Upper lobe of right lung (tissue), 1 donor: ENCODE measurements at regions not wholly inside any gene's neighbourhood (a gene's known extent, or its start where the extent isn't known, plus 50 kb on each side); places are given as distances from the start of the nearest gene placed in this dataset.

ENCODE experiments used
- ATAC-seq: fragments of 200-7000 bp; cut with Tn5 transposase; one replicate; pipeline ENCODE4 v1.9.1; 2020; ENCODE audit warnings: mild to moderate bottlenecking, moderate library complexity
- DNase-seq: peaks from one replicate; pipeline ENCODE4 v3.0.0-alpha.2; 2020
- H3K27ac ChIP-seq: fragments of 200-600 bp; one replicate; pipeline ENCODE4 v1.8.0; 2022
- H3K27me3 ChIP-seq: fragments of 200-600 bp; one replicate; pipeline ENCODE4 v1.8.0; 2022; ENCODE audit warnings: mild to moderate bottlenecking
- H3K36me3 ChIP-seq: fragments of 200-600 bp; one replicate; pipeline ENCODE4 v1.8.0; 2022
- H3K4me1 ChIP-seq: fragments of 200-600 bp; one replicate; pipeline ENCODE4 v1.8.0; 2022
- H3K4me3 ChIP-seq: fragments of 200-600 bp; one replicate; pipeline ENCODE4 v1.8.0; 2022; ENCODE audit warnings: mild to moderate bottlenecking
- H3K9me3 ChIP-seq: fragments of 200-600 bp; one replicate; pipeline ENCODE4 v1.8.0; 2022
- CTCF ChIP-seq: fragments of 200-600 bp; IDR thresholded peaks from one replicate; pipeline ENCODE4 v1.8.0; 2022; ENCODE audit warnings: antibody characterized with exemption
- intact Hi-C: fragments of 100-400 bp; cut with DNase I; formaldehyde crosslinking; loops from one replicate; pipeline ENCODE4 v1.11.0; 2022
- donor health status: DM: no; HTN: yes; CAD: no; lungs with severe emphysema.

DNA sequence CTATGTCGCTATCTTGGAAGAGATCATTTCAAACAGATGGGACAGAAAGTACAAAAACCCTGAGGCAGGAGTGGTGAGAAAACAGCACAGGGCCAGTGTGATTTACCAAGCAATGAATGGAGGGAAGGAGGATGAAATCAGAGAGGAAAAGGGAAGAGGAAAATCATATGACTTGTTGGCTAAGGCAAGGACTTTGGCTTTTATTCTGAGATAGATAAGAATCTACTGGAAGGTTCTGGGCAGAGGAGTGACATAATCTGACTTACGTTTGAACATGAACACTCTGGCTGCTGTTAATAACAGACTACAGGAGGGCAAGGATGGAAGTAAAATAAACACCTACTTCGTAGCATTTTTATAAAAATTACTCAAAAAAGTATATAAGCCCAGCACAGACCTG lies 207.8 kb upstream of the SLC7A11 start:
- H3K27me3 ChIP-seq: no peaks in the 10 kb centered on the region
- no peak for ATAC-seq
- H3K27ac ChIP-seq: no peak overlapping the region

DNA sequence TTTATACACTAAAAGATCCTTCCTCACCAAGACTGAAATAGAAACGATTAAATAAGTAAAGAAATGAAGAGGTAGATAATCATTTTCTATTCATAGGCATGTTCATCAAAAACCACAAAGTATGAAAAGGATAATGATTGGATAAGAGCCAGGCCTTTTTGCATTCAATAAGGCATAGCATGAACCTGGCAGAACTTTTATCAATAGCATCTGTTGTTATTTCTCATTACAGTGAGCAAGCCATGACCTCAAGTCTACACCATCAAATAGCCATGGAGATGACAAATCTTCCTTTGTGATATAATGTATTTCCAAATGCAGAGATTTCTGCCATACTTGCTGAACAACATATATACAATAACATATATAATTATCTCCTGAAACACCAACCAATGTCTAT lies 206.0 kb upstream of the SLC7A11 start:
- intact Hi-C loops: no loop called here
- no peaks in the 10 kb centered on the region for H3K36me3 ChIP-seq
- no peak overlapping the region for H3K4me3 ChIP-seq
- no peak for ATAC-seq
- H3K27ac ChIP-seq: no peak overlapping the region
- no peaks in the 10 kb centered on the region for H3K9me3 ChIP-seq
- TF ChIP-seq CTCF: no peak
- H3K4me1 ChIP-seq: no peaks in the 10 kb centered on the region
- no peaks in the 10 kb centered on the region for H3K27me3 ChIP-seq
- DNase-seq: no peak

More for the DNA sequence above, 207.8 kb upstream of the SLC7A11 start:
- Histone ChIP-seq H3K36me3 (no peaks in the 10 kb centered on the region), H3K9me3 (no peaks in the 10 kb centered on the region), H3K4me1 (no peaks in the 10 kb centered on the region), H3K4me3 (no peak overlapping the region)
- no peak for TF ChIP-seq CTCF
- no peak for DNase-seq
- intact Hi-C loops: no loop called here

- H3K27ac ChIP-seq: no peak overlapping the region
- intact Hi-C loops: no loop called here
These were observed 204.3 kb upstream of the SLC7A11 start for GRCh38 chr4:138446456-138446855.

DNA sequence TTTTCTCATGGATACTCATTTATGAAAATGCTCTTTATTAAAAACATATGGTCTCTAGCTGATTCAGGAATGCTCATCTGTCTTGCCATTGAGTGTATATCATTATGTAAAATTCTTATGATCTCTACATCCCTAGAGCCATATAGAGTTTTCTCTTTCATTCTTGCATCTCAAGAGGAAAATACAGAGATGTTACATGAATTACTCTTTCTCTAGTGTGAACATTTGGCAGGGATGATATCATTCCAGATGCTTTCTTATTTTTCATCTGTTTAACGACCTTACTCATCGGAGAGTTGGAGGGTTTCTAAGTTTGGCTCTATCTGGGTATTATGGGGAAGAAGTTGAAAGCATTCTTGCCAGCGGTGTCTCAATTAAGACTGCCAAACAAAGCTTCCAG lies 202.9 kb upstream of the SLC7A11 start:
- no peak for ATAC-seq
- intact Hi-C loops: no loop called here
- Histone ChIP-seq H3K9me3 (no peaks in the 10 kb centered on the region), H3K27me3 (no peaks in the 10 kb centered on the region), H3K4me1 (no peaks in the 10 kb centered on the region), H3K36me3 (no peaks in the 10 kb centered on the region), H3K27ac (no peak overlapping the region), H3K4me3 (no peak overlapping the region)
- DNase-seq: no peak
- no peak for TF ChIP-seq CTCF

More at GRCh38 chr4:138446456-138446855, 204.3 kb upstream of the SLC7A11 start:
- Histone ChIP-seq H3K4me1 (no peaks in the 10 kb centered on the region), H3K27me3 (no peaks in the 10 kb centered on the region), H3K4me3 (no peak overlapping the region), H3K36me3 (no peaks in the 10 kb centered on the region), H3K9me3 (no peaks in the 10 kb centered on the region)
- ATAC-seq: no peak
- no peak for TF ChIP-seq CTCF
- no peak for DNase-seq

- intact Hi-C loops: no loop called here
- Histone ChIP-seq H3K4me3 (no peak overlapping the region), H3K4me1 (no peaks in the 10 kb centered on the region), H3K27me3 (no peaks in the 10 kb centered on the region), H3K9me3 (no peaks in the 10 kb centered on the region), H3K36me3 (no peaks in the 10 kb centered on the region), H3K27ac (no peak overlapping the region)
- ATAC-seq (no peak), DNase-seq (no peak)
- TF ChIP-seq CTCF: no peak
These were observed 202.1 kb upstream of the SLC7A11 start for GRCh38 chr4:138444260-138444659.

- no peaks in the 10 kb centered on the region for H3K9me3 ChIP-seq
- H3K27me3 ChIP-seq: no peaks in the 10 kb centered on the region
- H3K4me1 ChIP-seq: no peaks in the 10 kb centered on the region
- ATAC-seq (no peak), DNase-seq (no peak)
- H3K27ac ChIP-seq: no peak overlapping the region
- no peaks in the 10 kb centered on the region for H3K36me3 ChIP-seq
- TF ChIP-seq CTCF: no peak
- intact Hi-C loops: no loop called here
- H3K4me3 ChIP-seq: no peak overlapping the region
These were observed 197.0 kb upstream of the SLC7A11 start for GRCh38 chr4:138439143-138439581.
